Stimulated activated CD4-positive, alpha-beta T cell treated with anti-CD3 and anti-CD28 coated beads, Interleukin-4, amount 100 ng/mL, for 24 hours (primary cell): ENCODE measurements at regions not wholly inside any gene's neighbourhood (a gene's known extent, or its start where the extent isn't known, plus 50 kb on each side); places are given as distances from the start of the nearest gene placed in this dataset.

Experiments
- DNase-seq: peaks from one replicate; pipeline ENCODE4 v3.0.0-alpha.2; 2020

GRCh38 chr2:226680719-226681118, 118.9 kb downstream of the IRS1 start:
- DNase-seq: no peak

GRCh38 chr2:226679389-226680065, 120.1 kb downstream of the IRS1 start:
- DNase-seq: no peak

GRCh38 chr2:226678422-226678821, 121.2 kb downstream of the IRS1 start:
- no peak for DNase-seq

- no peak for DNase-seq
Measured at GRCh38 chr2:226677080-226677479, 122.5 kb downstream of the IRS1 start.

- no peak for DNase-seq
Measured at GRCh38 chr2:226676618-226677017, 123.0 kb downstream of the IRS1 start.

- no peak for DNase-seq
Measured at GRCh38 chr2:226674123-226674522, 125.5 kb downstream of the IRS1 start.

GRCh38 chr2:226673314-226673723, 126.3 kb downstream of the IRS1 start:
- DNase-seq: no peak

GRCh38 chr2:226671141-226671676, 128.4 kb downstream of the IRS1 start:
- DNase-seq: no peak

- no peak for DNase-seq
Measured at GRCh38 chr2:226669905-226670304, 129.7 kb downstream of the IRS1 start.

GRCh38 chr2:226669249-226669648, 130.4 kb downstream of the IRS1 start:
- DNase-seq: no peak

- DNase-seq: no peak
Measured at GRCh38 chr2:226667736-226668135, 131.9 kb downstream of the IRS1 start.

- DNase-seq: no peak
Measured at GRCh38 chr2:226665306-226665831, 134.3 kb downstream of the IRS1 start.

GRCh38 chr2:226664661-226665060, 135.0 kb downstream of the IRS1 start:
- DNase-seq: no peak

- no peak for DNase-seq
Measured at GRCh38 chr2:226664140-226664539, 135.5 kb downstream of the IRS1 start.

- no peak for DNase-seq
Measured at GRCh38 chr2:226661789-226662545, 137.7 kb downstream of the IRS1 start.

GRCh38 chr2:226660526-226660925, 139.1 kb downstream of the IRS1 start:
- no peak for DNase-seq

- no peak for DNase-seq
Measured at GRCh38 chr2:226660124-226660523, 139.5 kb downstream of the IRS1 start.

GRCh38 chr2:226659410-226659809, 140.2 kb downstream of the IRS1 start:
- DNase-seq: no peak

GRCh38 chr2:226658555-226658954, 141.1 kb downstream of the IRS1 start:
- DNase-seq: no peak

GRCh38 chr2:226657340-226658053, 142.1 kb downstream of the IRS1 start:
- no peak for DNase-seq

- no peak for DNase-seq
Measured at GRCh38 chr2:226656367-226656766, 143.3 kb downstream of the IRS1 start.

GRCh38 chr2:226655871-226656270, 143.7 kb downstream of the IRS1 start:
- DNase-seq: no peak
